Peyer's patch (tissue), 4 donors: ENCODE measurements at regions not wholly inside any gene's neighbourhood (a gene's known extent, or its start where the extent isn't known, plus 50 kb on each side); places are given as distances from the start of the nearest gene placed in this dataset.

Experiments
- CTCF ChIP-seq, 6 experiments: fragments of 450-650 bp in 4 of 6; fragments of 200-600 bp in 2 of 6; sonication (generic) in 1 of 6; IDR thresholded peaks; one replicate each; pipeline ENCODE4 v1.5.1; 2017 to 2019; ENCODE audit warnings: antibody characterized with exemption in 6 of 6, mild to moderate bottlenecking in 3 of 6, moderate library complexity in 1 of 6
- POLR2A ChIP-seq, 2 donors: fragments of 450-650 bp; IDR thresholded peaks; one replicate each; pipeline ENCODE4 v1.5.1; 2017; ENCODE audit warnings: antibody characterized with exemption in 2 of 2, mild to moderate bottlenecking in 2 of 2, moderate library complexity in 2 of 2

GRCh38 chr6:40907198-40907701, 131.8 kb downstream of the UNC5CL start:
- TF ChIP-seq CTCF (IDR thresholded peaks at IDR 0.05) (no peak), POLR2A (IDR thresholded peaks at IDR 0.05) (no peak)
